HG03565 (cell line): ENCODE measurements at regions not wholly inside any gene's neighbourhood (a gene's known extent, or its start where the extent isn't known, plus 50 kb on each side); places are given as distances from the start of the nearest gene placed in this dataset.
"Not testable (repeated sequence)": the region's sequence is repeated elsewhere in the genome, so short reads cannot be mapped to it uniquely, and the experiment has no call there.

Experiments used
- ATAC-seq: cut with Tn5 transposase; IDR thresholded peaks from one replicate; pipeline ENCODE4 v1.9.1; 2021; ENCODE audit warnings: mild to moderate bottlenecking, moderate library complexity; ENCODE audit not compliant: unreplicated experiment

GRCh38 chr4:126986828-126987227 is 645.9 kb upstream of the INTU start:
- ATAC-seq = no peak

- ATAC-seq = no peak
These were observed 640.8 kb upstream of the INTU start for GRCh38 chr4:126991965-126992364.

- no peak for ATAC-seq
These were observed 639.8 kb upstream of the INTU start for GRCh38 chr4:126992910-126993309.

GRCh38 chr4:126993351-126993750 is 639.4 kb upstream of the INTU start:
- ATAC-seq = no peak

GRCh38 chr4:126995235-126995634 is 637.5 kb upstream of the INTU start:
- ATAC-seq = no peak

- ATAC-seq = no peak
These were observed 632.6 kb upstream of the INTU start for GRCh38 chr4:127000110-127000509.

- ATAC-seq = no peak
These were observed 631.9 kb upstream of the INTU start for GRCh38 chr4:127000846-127001245.

GRCh38 chr4:127001933-127002332 is 630.8 kb upstream of the INTU start:
- ATAC-seq = no peak

GRCh38 chr4:127006446-127006877 is 626.3 kb upstream of the INTU start:
- no peak for ATAC-seq

- ATAC-seq = no peak
These were observed 625.5 kb upstream of the INTU start for GRCh38 chr4:127007305-127007704.

GRCh38 chr4:127012549-127012948 is 620.2 kb upstream of the INTU start:
- no peak for ATAC-seq

- no peak for ATAC-seq
These were observed 617.1 kb upstream of the INTU start for GRCh38 chr4:127015667-127016117.

GRCh38 chr4:127018381-127018780 is 614.4 kb upstream of the INTU start:
- no peak for ATAC-seq

GRCh38 chr4:127020831-127021230 is 611.9 kb upstream of the INTU start:
- not testable (repeated sequence) for ATAC-seq

GRCh38 chr4:127036296-127036695 is 596.5 kb upstream of the INTU start:
- no peak for ATAC-seq

- no peak for ATAC-seq
These were observed 586.9 kb upstream of the INTU start for GRCh38 chr4:127045861-127046260.

GRCh38 chr4:127047930-127048329 is 584.8 kb upstream of the INTU start:
- ATAC-seq = no peak

GRCh38 chr4:127048376-127049044 is 584.2 kb upstream of the INTU start:
- no peak for ATAC-seq

- no peak for ATAC-seq
These were observed 583.2 kb upstream of the INTU start for GRCh38 chr4:127049526-127049925.

GRCh38 chr4:127052742-127053141 is 580.0 kb upstream of the INTU start:
- no peak for ATAC-seq

GRCh38 chr4:127055357-127055756 is 577.4 kb upstream of the INTU start:
- ATAC-seq = no peak

- ATAC-seq = no peak
These were observed 563.1 kb upstream of the INTU start for GRCh38 chr4:127069675-127070074.

GRCh38 chr4:127071443-127071842 is 561.3 kb upstream of the INTU start:
- ATAC-seq = no peak
